NCI-H2029 (cell line): ENCODE measurements at regions not wholly inside any gene's neighbourhood (a gene's known extent, or its start where the extent isn't known, plus 50 kb on each side); places are given as distances from the start of the nearest gene placed in this dataset.
"Not testable (repeated sequence)": the region's sequence is repeated elsewhere in the genome, so short reads cannot be mapped to it uniquely, and the experiment has no call there.

Experiments used
- DNase-seq: peaks from one replicate; lab custom pipeline; 2025; lab: John Stamatoyannopoulos, UW

- no peak for DNase-seq
Measured at GRCh38 chr19:28066988-28067387, 1146.0 kb downstream of the UQCRFS1 start.

GRCh38 chr19:28066161-28066560 lies 1146.8 kb downstream of the UQCRFS1 start:
- DNase-seq, result no peak

DNA sequence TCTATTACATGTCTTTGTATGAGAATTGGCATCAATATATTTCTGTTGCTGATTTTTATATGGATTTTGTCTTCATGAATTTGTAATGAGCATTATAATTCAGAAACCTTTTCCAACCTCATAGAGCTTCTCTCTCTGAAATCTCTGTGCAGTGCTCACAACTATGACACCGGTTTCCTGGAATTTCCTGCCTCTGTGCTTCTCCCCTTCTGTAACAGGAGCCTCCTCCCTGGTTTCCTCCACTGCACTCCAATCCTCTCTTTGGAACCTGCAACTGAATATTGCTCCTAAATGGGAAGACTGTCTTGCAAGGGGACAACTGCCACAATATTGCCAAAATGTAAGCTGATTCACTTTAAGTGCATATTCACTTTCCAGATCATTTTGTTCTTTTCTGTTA lies 1147.9 kb downstream of the UQCRFS1 start:
- DNase-seq, result no peak

GRCh38 chr19:28063702-28064101 lies 1149.2 kb downstream of the UQCRFS1 start:
- no peak for DNase-seq

DNA sequence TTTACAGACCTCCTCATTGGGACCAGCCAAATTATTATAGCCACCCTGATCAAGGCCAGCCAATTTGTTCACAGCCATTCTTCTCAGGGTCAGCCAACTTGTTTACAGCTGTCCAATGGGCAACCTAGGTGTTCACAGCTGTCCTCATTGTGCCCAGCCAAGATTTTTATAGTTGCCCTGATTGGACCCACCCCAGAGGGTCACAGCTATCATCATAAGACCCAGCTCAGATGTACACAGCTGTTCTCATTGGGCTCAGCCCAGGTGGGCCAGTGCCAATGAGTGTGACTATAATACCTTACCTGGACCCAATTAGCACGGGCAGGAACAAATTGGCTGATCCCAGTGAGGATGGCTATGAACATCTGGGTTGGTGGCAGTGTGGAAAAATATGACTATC lies 1151.8 kb downstream of the UQCRFS1 start:
- DNase-seq, result no peak

DNA sequence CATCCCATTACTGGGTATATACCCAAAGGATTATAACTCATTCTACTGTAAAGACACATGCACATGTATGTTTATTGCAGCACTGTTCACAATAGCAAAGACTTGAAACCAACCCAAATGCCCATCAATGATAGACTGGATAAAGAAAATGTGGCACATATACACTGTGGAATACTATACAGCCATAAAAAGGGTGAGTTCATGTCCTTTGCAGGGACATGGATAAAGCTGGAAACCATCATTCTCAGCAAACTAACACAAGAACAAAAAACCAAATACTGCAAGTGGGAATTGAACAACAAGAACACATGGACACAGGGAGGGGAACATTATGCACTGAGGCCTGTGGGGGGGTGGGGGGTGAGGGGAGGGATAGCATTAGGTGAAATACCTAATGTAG lies 1155.9 kb downstream of the UQCRFS1 start:
- not testable (repeated sequence) for DNase-seq

- DNase-seq, result no peak
Measured at GRCh38 chr19:28051047-28051446, 1161.9 kb downstream of the UQCRFS1 start.

- no peak for DNase-seq
Measured at GRCh38 chr19:28049875-28050274, 1163.1 kb downstream of the UQCRFS1 start.

GRCh38 chr19:28046932-28047331 lies 1166.0 kb downstream of the UQCRFS1 start:
- no peak for DNase-seq

DNA sequence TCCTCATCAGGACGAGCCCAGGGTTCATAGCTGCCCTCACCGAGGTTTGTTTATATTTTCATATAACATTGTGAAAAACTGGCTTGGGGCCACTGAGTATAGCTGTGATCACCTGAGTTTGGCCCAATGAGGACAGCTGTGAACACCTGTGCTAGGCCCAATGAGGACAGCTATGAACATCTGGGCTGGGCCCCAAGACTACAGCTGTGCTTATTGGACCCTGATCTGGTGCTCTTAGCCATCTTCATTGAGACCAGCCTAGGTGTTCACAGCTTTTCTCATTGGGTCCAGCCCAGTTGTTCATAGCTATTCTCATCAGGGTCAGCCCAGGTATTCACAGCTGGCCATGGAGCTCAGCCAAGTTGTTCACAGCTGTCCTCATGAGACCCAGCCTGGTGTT lies 1167.3 kb downstream of the UQCRFS1 start:
- no peak for DNase-seq

- no peak for DNase-seq
Measured at GRCh38 chr19:28044477-28044876, 1168.5 kb downstream of the UQCRFS1 start.

- no peak for DNase-seq
Measured at GRCh38 chr19:28042516-28042915, 1170.4 kb downstream of the UQCRFS1 start.

GRCh38 chr19:28039677-28040381 lies 1173.1 kb downstream of the UQCRFS1 start:
- DNase-seq, result peak; percentile 37

- no peak for DNase-seq
Measured at GRCh38 chr19:28037186-28037585, 1175.8 kb downstream of the UQCRFS1 start.

DNA sequence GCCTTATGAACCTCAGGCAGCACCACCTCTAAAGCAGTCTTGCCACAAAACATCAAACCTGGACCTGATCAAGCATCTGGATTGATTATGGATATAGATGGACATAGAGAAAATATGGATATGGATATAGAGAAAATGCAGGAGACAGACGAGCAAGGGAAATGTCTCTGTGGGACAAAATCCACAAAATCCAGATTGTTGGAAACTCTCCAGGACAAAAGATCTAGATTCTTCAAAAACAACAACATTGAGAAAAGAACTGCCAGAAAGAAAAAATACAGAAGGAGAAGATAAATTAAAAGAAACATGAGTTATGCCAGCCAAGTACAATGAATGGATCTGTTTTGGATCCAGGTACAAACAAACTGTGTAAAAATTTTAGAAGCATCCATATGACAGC lies 1176.5 kb downstream of the UQCRFS1 start:
- DNase-seq, result no peak

DNA sequence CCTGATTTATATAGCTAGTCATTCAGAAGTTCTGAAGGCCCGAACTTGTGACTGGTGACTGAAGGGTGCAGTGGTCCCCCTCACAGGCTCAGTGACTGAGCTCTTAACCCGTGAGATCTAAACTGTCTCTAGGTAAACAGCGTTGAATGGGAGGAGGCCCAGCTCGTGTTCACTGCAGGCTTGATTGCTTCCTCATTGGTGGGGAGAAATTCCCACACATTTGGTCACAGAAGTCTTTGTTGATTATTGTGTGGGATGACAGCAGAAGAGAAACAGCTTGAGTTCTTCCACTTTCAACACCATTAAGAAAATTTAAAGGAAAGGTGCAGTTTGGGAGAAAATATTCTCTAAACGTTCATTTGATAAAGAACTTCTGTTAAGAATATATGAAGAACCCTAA lies 1178.0 kb downstream of the UQCRFS1 start:
- no peak for DNase-seq

GRCh38 chr19:28028881-28029444 lies 1184.0 kb downstream of the UQCRFS1 start:
- DNase-seq, result no peak

GRCh38 chr19:28027116-28027515 lies 1185.8 kb downstream of the UQCRFS1 start:
- no peak for DNase-seq

GRCh38 chr19:28026636-28027035 lies 1186.3 kb downstream of the UQCRFS1 start:
- no peak for DNase-seq

DNA sequence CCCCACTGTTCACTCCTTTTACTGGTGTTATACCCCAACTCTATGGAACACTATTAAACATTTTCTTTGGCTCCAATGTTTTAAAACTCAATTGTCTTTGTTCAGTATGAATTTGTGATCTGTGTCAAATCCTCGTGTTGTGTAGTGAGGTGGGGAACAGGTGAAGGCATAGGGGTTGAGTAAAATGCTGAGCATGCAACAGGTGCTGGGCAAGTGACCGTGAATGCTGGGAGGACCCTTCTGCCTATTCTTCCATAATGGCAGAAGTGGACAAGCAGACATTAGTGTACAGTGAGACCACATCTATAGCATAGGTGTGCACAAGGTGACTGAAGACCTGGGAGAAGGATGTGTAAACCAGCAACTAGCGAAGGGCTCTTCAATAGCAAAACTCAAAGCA lies 1188.0 kb downstream of the UQCRFS1 start:
- DNase-seq, result no peak

GRCh38 chr19:28023064-28023463 lies 1189.9 kb downstream of the UQCRFS1 start:
- no peak for DNase-seq

DNA sequence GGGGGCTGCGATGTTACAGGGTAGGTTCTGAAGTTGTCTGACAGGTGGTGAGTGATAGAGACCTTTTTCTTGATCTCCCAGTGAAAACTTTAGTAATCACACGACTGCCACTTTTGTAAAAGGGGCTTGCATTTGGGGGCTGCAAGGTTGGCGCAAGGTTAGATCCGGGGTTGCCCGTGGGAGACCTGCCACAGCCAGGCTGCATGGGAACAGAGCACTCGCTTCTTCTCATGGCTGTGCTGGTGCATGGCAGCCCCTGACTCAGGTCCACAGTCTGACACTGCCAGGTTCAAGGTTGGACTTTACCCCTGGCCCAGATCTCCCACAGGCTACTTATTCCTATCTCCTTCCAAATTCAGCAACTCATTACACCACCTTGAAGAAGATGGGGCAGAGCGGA lies 1190.4 kb downstream of the UQCRFS1 start:
- DNase-seq, result no peak

DNA sequence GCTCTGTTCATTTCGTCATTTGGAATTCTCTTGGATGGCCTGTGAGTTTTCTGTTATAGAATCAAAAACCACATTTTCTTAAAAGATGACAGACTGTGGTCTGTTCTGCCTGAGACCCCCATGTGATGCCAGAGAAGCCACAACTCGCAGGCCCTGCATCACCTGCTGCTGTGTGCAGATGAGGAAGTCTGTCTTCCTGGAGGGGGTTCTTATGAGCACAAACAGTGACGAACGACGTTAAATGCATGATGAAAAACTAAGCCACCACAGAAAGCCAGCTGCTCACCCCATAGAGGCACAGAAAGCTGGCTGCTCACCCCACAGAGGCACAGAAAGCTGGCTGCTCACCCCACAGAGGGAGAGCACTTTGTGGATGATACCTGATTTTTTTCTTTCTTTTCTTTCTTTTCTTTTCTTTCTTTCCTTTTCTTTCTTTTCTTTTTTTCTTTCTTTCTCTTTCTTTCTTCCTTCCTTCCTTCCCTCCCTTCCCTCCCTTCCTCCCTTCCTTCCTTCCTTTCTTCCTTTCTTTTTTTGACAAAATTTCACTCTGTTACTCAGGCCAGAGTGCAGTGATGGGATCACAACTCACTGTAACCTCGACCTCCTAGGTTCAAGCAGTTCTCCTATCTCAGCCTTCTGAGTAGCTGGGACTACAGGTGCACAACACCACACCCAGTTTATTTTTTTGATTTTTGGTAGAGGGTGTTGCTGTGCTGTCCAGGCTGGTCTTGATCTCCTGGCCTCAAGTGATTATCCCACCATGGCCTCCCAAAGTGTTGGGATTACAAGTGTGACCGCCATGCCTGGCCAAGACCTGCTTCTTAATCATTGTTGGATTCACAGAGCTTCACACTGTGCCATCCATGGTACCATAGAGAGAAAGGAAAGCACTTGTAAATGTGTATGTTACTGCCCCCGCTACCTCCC lies 1191.4 kb downstream of the UQCRFS1 start:
- DNase-seq, result no peak
